H9 (cell line): ENCODE measurements at regions not wholly inside any gene's neighbourhood (a gene's known extent, or its start where the extent isn't known, plus 50 kb on each side); places are given as distances from the start of the nearest gene placed in this dataset.

Experiments
- DNase-seq: peaks from one replicate; pipeline ENCODE4 v3.0.0-alpha.2; 2017
- H2AFZ ChIP-seq: one replicate; pipeline ENCODE4 v1.6.1; 2013; ENCODE audit warnings: mild to moderate bottlenecking, low read length, control low read depth, moderate library complexity
- H2AK5ac ChIP-seq: 2 replicates; pipeline ENCODE4 v1.6.1; 2013; ENCODE audit warnings: low read length, control low read depth, mixed read lengths; ENCODE audit not compliant: insufficient read length
- H2BK120ac ChIP-seq: one replicate; pipeline ENCODE4 v1.6.1; 2013; ENCODE audit warnings: low read depth, mild to moderate bottlenecking, low read length, control low read depth, inconsistent platforms; ENCODE audit not compliant: poor library complexity, severe bottlenecking
- H2BK12ac ChIP-seq: 2 replicates; pipeline ENCODE4 v1.6.1; 2013; ENCODE audit warnings: low read length, control low read depth, mixed read lengths, low read depth; ENCODE audit not compliant: insufficient read length
- H2BK15ac ChIP-seq: 2 replicates; pipeline ENCODE4 v1.6.1; 2013; ENCODE audit warnings: low read depth, low read length, control low read depth
- H2BK20ac ChIP-seq: one replicate; pipeline ENCODE4 v1.6.1; 2013; ENCODE audit warnings: low read depth, mild to moderate bottlenecking, low read length, control low read depth, inconsistent platforms; ENCODE audit not compliant: poor library complexity, severe bottlenecking
- H2BK5ac ChIP-seq: 2 replicates; pipeline ENCODE4 v1.6.1; 2013; ENCODE audit warnings: low read length, control low read depth, mixed read lengths; ENCODE audit not compliant: insufficient read length
- H3K14ac ChIP-seq: 2 replicates; pipeline ENCODE4 v1.6.1; 2013; ENCODE audit warnings: low read length, control low read depth; ENCODE audit not compliant: insufficient read depth
- H3K18ac ChIP-seq: 2 replicates; pipeline ENCODE4 v1.6.1; 2013; ENCODE audit warnings: low read depth, mild to moderate bottlenecking, mixed read lengths, low read length, control low read depth; ENCODE audit not compliant: insufficient read length
- H3K23ac ChIP-seq: 2 replicates; pipeline ENCODE4 v1.6.1; 2013; ENCODE audit warnings: low read length, control low read depth, mixed read lengths, low read depth; ENCODE audit not compliant: insufficient read length
- H3K23me2 ChIP-seq: 2 replicates; pipeline ENCODE4 v1.6.1; 2013; ENCODE audit warnings: low read depth, mild to moderate bottlenecking, mixed read lengths, low read length, control low read depth; ENCODE audit not compliant: insufficient read length, poor library complexity, severe bottlenecking
- H3K27ac ChIP-seq: 2 replicates; pipeline ENCODE4 v1.5.1; 2013; ENCODE audit warnings: low read length, control low read depth, mixed read lengths, low read depth; ENCODE audit not compliant: insufficient read length
- H3K27me3 ChIP-seq: 2 replicates; pipeline ENCODE4 v1.6.1; 2013; ENCODE audit warnings: low read length, control low read depth, inconsistent platforms; ENCODE audit not compliant: insufficient read depth
- H3K4ac ChIP-seq: 2 replicates; pipeline ENCODE4 v1.6.1; 2013; ENCODE audit warnings: low read depth, mild to moderate bottlenecking, control low read depth, inconsistent platforms, low read length, moderate library complexity
- H3K4me1 ChIP-seq: 2 replicates; pipeline ENCODE4 v1.6.1; 2013; ENCODE audit warnings: low read length, control low read depth, inconsistent platforms; ENCODE audit not compliant: insufficient read depth
- H3K4me2 ChIP-seq: 2 replicates; pipeline ENCODE4 v1.6.1; 2013; ENCODE audit warnings: low read length, control low read depth, mixed read lengths; ENCODE audit not compliant: insufficient read length, insufficient read depth
- H3K56ac ChIP-seq: 2 replicates; pipeline ENCODE4 v1.6.1; 2013; ENCODE audit warnings: low read depth, mild to moderate bottlenecking, mixed read lengths, low read length, control low read depth; ENCODE audit not compliant: insufficient read length
- H3K79me1 ChIP-seq: 2 replicates; pipeline ENCODE4 v1.6.1; 2013; ENCODE audit warnings: low read depth, mild to moderate bottlenecking, moderate library complexity, low read length, control low read depth, inconsistent platforms; ENCODE audit not compliant: insufficient read depth, poor library complexity, severe bottlenecking
- H3K79me2 ChIP-seq: 2 replicates; pipeline ENCODE4 v1.6.1; 2013; ENCODE audit warnings: low read length, control low read depth, inconsistent platforms; ENCODE audit not compliant: insufficient read depth
- H3K9ac ChIP-seq: 2 replicates; pipeline ENCODE4 v1.6.1; 2013; ENCODE audit warnings: low read length, control low read depth, mixed read lengths; ENCODE audit not compliant: insufficient read length; ENCODE audit errors: extremely low read depth
- H3K9me3 ChIP-seq: one replicate; pipeline ENCODE4 v1.6.1; 2013; ENCODE audit warnings: low read depth, low read length, inconsistent platforms; ENCODE audit not compliant: control insufficient read depth
- H3T11ph ChIP-seq: one replicate; pipeline ENCODE4 v1.6.1; 2013; ENCODE audit warnings: mild to moderate bottlenecking, low read length, control low read depth, inconsistent platforms
- H4K20me1 ChIP-seq: one replicate; pipeline ENCODE4 v1.6.1; 2013; ENCODE audit not compliant: control insufficient read depth, insufficient read length, insufficient read depth
- H4K5ac ChIP-seq: 2 replicates; pipeline ENCODE4 v1.6.1; 2013; ENCODE audit warnings: low read depth, mild to moderate bottlenecking, mixed read lengths, low read length, control low read depth; ENCODE audit not compliant: insufficient read length
- H4K8ac ChIP-seq: replicated peaks from 2 replicates; pipeline ENCODE4 v1.6.1; 2013; ENCODE audit warnings: low read length, control low read depth, mixed read lengths, low read depth; ENCODE audit not compliant: insufficient read length
- H4K91ac ChIP-seq: 2 replicates; pipeline ENCODE4 v1.6.1; 2013; ENCODE audit warnings: low read depth, mild to moderate bottlenecking, moderate library complexity, mixed read lengths, low read length, control low read depth; ENCODE audit not compliant: insufficient read length
- H3K27ac Mint-ChIP-seq, 3 experiments: 2 replicates in 2 of 3; 3 replicates in 1 of 3; pipeline ENCODE4 v1.8.0; 2020 to 2021; ENCODE audit warnings: mixed read lengths in 3 of 3, mild to moderate bottlenecking in 1 of 3, moderate library complexity in 1 of 3
- H3K27me3 Mint-ChIP-seq: 2 replicates; pipeline ENCODE4 v1.8.0; 2021; ENCODE audit warnings: low read depth, mild to moderate bottlenecking, moderate library complexity, mixed read lengths
- H3K36me3 Mint-ChIP-seq, 3 experiments: 2 replicates in 2 of 3; 3 replicates in 1 of 3; pipeline ENCODE4 v1.8.0; 2020 to 2021; ENCODE audit warnings: low read depth in 3 of 3, mixed read lengths in 3 of 3; ENCODE audit not compliant: insufficient read depth in 1 of 3
- H3K4me1 Mint-ChIP-seq, 2 experiments: 2 replicates each; pipeline ENCODE4 v1.8.0; 2020; ENCODE audit warnings: mixed read lengths in 2 of 2
- H3K4me3 Mint-ChIP-seq, 2 experiments: 2 replicates in 1 of 2; 3 replicates in 1 of 2; pipeline ENCODE4 v1.8.0; 2020 to 2021; ENCODE audit warnings: mild to moderate bottlenecking in 2 of 2, mixed read lengths in 2 of 2, moderate library complexity in 1 of 2
- H3K9me3 Mint-ChIP-seq, 2 experiments: 2 replicates in 1 of 2; 3 replicates in 1 of 2; pipeline ENCODE4 v1.8.0; 2020; ENCODE audit warnings: mild to moderate bottlenecking in 2 of 2, mixed read lengths in 2 of 2, moderate library complexity in 1 of 2
- WGBS: extraction: QIAGEN DNeasy Blood & Tissue Kit; methylation state at CpG from one replicate; pipeline ENCODE4 v1.1.7; 2013; ENCODE audit warnings: missing lambda C conversion rate, low lambda C conversion rate, mixed read lengths; ENCODE audit not compliant: insufficient read length; ENCODE audit errors: extremely low coverage; 5-methylcytosine and 5-hydroxymethylcytosine counted together
- TF ChIP-seq, protein P1 (sequence below): fragments of 200-600 bp; sonication (generic); conservative IDR thresholded peaks from 3 replicates; pipeline ENCODE4 v1.8.0; 2021; ENCODE audit warnings: antibody characterized with exemption, mild to moderate bottlenecking

DNA sequence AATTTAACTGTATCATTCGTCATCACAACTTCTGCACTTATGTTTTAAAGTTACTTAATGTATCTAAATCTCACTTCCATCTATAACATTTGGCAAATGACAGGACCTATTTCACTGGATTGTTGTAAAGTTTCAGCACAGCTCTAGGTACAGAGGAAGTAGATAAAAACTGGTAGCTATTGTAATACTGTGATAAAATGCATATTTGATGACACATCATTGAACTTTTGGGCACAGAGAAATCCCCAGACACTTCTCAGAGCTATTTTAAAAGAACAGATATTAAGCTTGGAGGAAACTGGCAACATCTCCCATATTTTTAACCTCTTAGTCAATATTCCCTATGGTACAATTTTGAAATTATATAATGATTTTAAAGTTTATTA lies 138.7 kb downstream of the RFPL4B start:
- Histone ChIP-seq H3K4me2 (no peak overlapping the region), H3K14ac (no peak overlapping the region), H2BK20ac (no peak overlapping the region), H2BK5ac (no peak overlapping the region), H3K9me3 (no peaks in the 10 kb centered on the region), H3K18ac (no peak overlapping the region), H3K27me3 (no peaks in the 10 kb centered on the region), H2BK120ac (no peak overlapping the region), H4K5ac (no peak overlapping the region), H2AK5ac (no peak overlapping the region), H3K79me2 (no peaks in the 10 kb centered on the region), H2AFZ (no peak overlapping the region), H3K79me1 (no peaks in the 10 kb centered on the region), H3K9ac (no peak overlapping the region), H3K27ac (no peak overlapping the region), H2BK12ac (no peak overlapping the region), H3K56ac (no peak overlapping the region), H3K4ac (no peak overlapping the region), H4K91ac (no peak overlapping the region), H3K23me2 (no peaks in the 10 kb centered on the region), H3K23ac (no peak overlapping the region), H4K8ac (no peak overlapping the region), H3T11ph (no peak overlapping the region), H3K4me1 (no peaks in the 10 kb centered on the region), H2BK15ac (no peak overlapping the region), H4K20me1 (no peaks in the 10 kb centered on the region)
- no CpG with 5 or more reads among the region's 1 CpG for WGBS
- no peak for DNase-seq
- Mint-ChIP-seq H3K36me3 (no peaks in the 10 kb centered on the region), H3K4me1 (0 out of 4 replicates have a peak, but pooled peaks cover 0 to 3% of the 10 kb centered on the region in 2 experiments), H3K4me3 (no peak overlapping the region), H3K27ac (no peak overlapping the region), H3K9me3 (no peaks in the 10 kb centered on the region), H3K27me3 (no peaks in the 10 kb centered on the region)
- TF ChIP-seq, protein P1, sequence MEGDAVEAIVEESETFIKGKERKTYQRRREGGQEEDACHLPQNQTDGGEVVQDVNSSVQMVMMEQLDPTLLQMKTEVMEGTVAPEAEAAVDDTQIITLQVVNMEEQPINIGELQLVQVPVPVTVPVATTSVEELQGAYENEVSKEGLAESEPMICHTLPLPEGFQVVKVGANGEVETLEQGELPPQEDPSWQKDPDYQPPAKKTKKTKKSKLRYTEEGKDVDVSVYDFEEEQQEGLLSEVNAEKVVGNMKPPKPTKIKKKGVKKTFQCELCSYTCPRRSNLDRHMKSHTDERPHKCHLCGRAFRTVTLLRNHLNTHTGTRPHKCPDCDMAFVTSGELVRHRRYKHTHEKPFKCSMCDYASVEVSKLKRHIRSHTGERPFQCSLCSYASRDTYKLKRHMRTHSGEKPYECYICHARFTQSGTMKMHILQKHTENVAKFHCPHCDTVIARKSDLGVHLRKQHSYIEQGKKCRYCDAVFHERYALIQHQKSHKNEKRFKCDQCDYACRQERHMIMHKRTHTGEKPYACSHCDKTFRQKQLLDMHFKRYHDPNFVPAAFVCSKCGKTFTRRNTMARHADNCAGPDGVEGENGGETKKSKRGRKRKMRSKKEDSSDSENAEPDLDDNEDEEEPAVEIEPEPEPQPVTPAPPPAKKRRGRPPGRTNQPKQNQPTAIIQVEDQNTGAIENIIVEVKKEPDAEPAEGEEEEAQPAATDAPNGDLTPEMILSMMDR = no peak
